Smooth muscle cell (in vitro differentiated cells): ENCODE measurements at regions not wholly inside any gene's neighbourhood (a gene's known extent, or its start where the extent isn't known, plus 50 kb on each side); places are given as distances from the start of the nearest gene placed in this dataset.

Experiments used
- DNase-seq: peaks from one replicate; lab custom pipeline; 2025; ENCODE audit not compliant: unreplicated experiment; lab: John Stamatoyannopoulos, UW
- H2AFZ ChIP-seq: fragments of 200-600 bp; sonication (generic); 2 replicates; pipeline ENCODE4 v1.6.0; 2016; ENCODE audit warnings: antibody characterized with exemption, low read depth, mild to moderate bottlenecking
- H3F3A ChIP-seq: fragments of 200-600 bp; sonication (generic); 2 replicates; pipeline ENCODE4 v1.6.0; 2017; ENCODE audit warnings: antibody characterized with exemption, low read depth
- H3K27ac ChIP-seq: fragments of 200-600 bp; sonication (generic); 2 replicates; pipeline ENCODE4 v1.5.1; 2016; ENCODE audit warnings: low read depth, mild to moderate bottlenecking
- H3K27me3 ChIP-seq: fragments of 200-600 bp; sonication (generic); 2 replicates; pipeline ENCODE4 v1.6.1; 2016; ENCODE audit warnings: low read depth, mild to moderate bottlenecking
- H3K36me3 ChIP-seq: fragments of 200-600 bp; sonication (generic); 2 replicates; pipeline ENCODE4 v1.5.1; 2016; ENCODE audit warnings: low read depth
- H3K4me1 ChIP-seq: fragments of 200-600 bp; sonication (generic); 2 replicates; pipeline ENCODE4 v1.5.1; 2016; ENCODE audit warnings: low read depth
- H3K4me2 ChIP-seq: fragments of 200-600 bp; sonication (generic); 2 replicates; pipeline ENCODE4 v1.6.0; 2016; ENCODE audit warnings: mild to moderate bottlenecking
- H3K4me3 ChIP-seq: fragments of 200-600 bp; sonication (generic); 2 replicates; pipeline ENCODE4 v1.5.1; 2016; ENCODE audit warnings: mild to moderate bottlenecking
- H3K79me2 ChIP-seq: fragments of 200-600 bp; sonication (generic); 2 replicates; pipeline ENCODE4 v1.6.0; 2016; ENCODE audit warnings: low read depth, mild to moderate bottlenecking
- H3K9ac ChIP-seq: fragments of 200-600 bp; sonication (generic); 2 replicates; pipeline ENCODE4 v1.6.0; 2016; ENCODE audit warnings: low read depth
- H3K9me3 ChIP-seq: fragments of 200-600 bp; sonication (generic); replicated peaks from 2 replicates; pipeline ENCODE4 v1.5.1; 2016; ENCODE audit warnings: low read depth
- H4K20me1 ChIP-seq: fragments of 200-600 bp; sonication (generic); 2 replicates; pipeline ENCODE4 v1.6.0; 2016; ENCODE audit warnings: low read depth
- CTCF ChIP-seq: fragments of 200-600 bp; sonication (generic); IDR thresholded peaks from 2 replicates; pipeline ENCODE4 v1.5.1; 2017; ENCODE audit warnings: borderline replicate concordance, mild to moderate bottlenecking, antibody characterized with exemption; ENCODE audit not compliant: insufficient read depth, poor library complexity, severe bottlenecking
- WGBS: methylation state at CpG from one replicate; pipeline ENCODE4 v1.1.7; 2016; ENCODE audit warnings: low lambda C conversion rate; 5-methylcytosine and 5-hydroxymethylcytosine counted together

GRCh38 chr4:67091673-67092072 lies 453.6 kb downstream of the CENPC start:
- Histone ChIP-seq H3K4me2 (no peak overlapping the region), H3K4me1 (no peaks in the 10 kb centered on the region), H3K79me2 (no peaks in the 10 kb centered on the region), H3K4me3 (no peak overlapping the region), H3K9ac (no peak overlapping the region), H3K9me3 (no peaks in the 10 kb centered on the region), H3K36me3 (no peaks in the 10 kb centered on the region), H3K27me3 (no peaks in the 10 kb centered on the region), H4K20me1 (no peaks in the 10 kb centered on the region), H2AFZ (no peak overlapping the region), H3F3A (no peaks in the 10 kb centered on the region), H3K27ac (no peak overlapping the region)
- TF ChIP-seq CTCF = no peak
- no peak for DNase-seq

- Histone ChIP-seq H3K4me3 (no peak overlapping the region), H3K79me2 (no peaks in the 10 kb centered on the region), H2AFZ (no peak overlapping the region), H3K9ac (no peak overlapping the region), H3F3A (no peaks in the 10 kb centered on the region), H3K27ac (no peak overlapping the region), H3K4me2 (no peak overlapping the region), H3K4me1 (peaks cover 10% of the 10 kb centered on the region), H3K36me3 (no peaks in the 10 kb centered on the region), H3K9me3 (no peaks in the 10 kb centered on the region), H3K27me3 (no peaks in the 10 kb centered on the region), H4K20me1 (no peaks in the 10 kb centered on the region)
- DNase-seq = no peak
- peak; percentile 59 for TF ChIP-seq CTCF
- 57% methylated on average over 2 of the region's 2 CpGs for WGBS
Observed at GRCh38 chr4:67087897-67088296, 457.4 kb downstream of the CENPC start.

GRCh38 chr4:67084783-67085182 lies 460.5 kb downstream of the CENPC start:
- Histone ChIP-seq H3K4me3 (no peak overlapping the region), H3F3A (no peaks in the 10 kb centered on the region), H3K27me3 (no peaks in the 10 kb centered on the region), H3K9ac (no peak overlapping the region), H4K20me1 (no peaks in the 10 kb centered on the region), H3K4me2 (no peak overlapping the region), H3K9me3 (no peaks in the 10 kb centered on the region), H3K79me2 (no peaks in the 10 kb centered on the region), H2AFZ (no peak overlapping the region), H3K36me3 (no peaks in the 10 kb centered on the region), H3K4me1 (peaks cover 10% of the 10 kb centered on the region), H3K27ac (no peak overlapping the region)
- no peak for DNase-seq
- WGBS = 87% methylated on average over 2 of the region's 2 CpGs
- TF ChIP-seq CTCF = no peak

GRCh38 chr4:67083496-67083895 lies 461.8 kb downstream of the CENPC start:
- Histone ChIP-seq H2AFZ (no peak overlapping the region), H4K20me1 (no peaks in the 10 kb centered on the region), H3K4me1 (peaks cover 10% of the 10 kb centered on the region), H3K9ac (no peak overlapping the region), H3K27me3 (no peaks in the 10 kb centered on the region), H3K79me2 (no peaks in the 10 kb centered on the region), H3K4me3 (no peak overlapping the region), H3K36me3 (no peaks in the 10 kb centered on the region), H3F3A (no peaks in the 10 kb centered on the region), H3K4me2 (no peak overlapping the region), H3K9me3 (no peaks in the 10 kb centered on the region), H3K27ac (no peak overlapping the region)
- no peak for TF ChIP-seq CTCF
- 76% methylated on average over 5 of the region's 5 CpGs for WGBS
- DNase-seq = no peak
